ENCODE measurements at regions not wholly inside any gene's neighbourhood (a gene's known extent, or its start where the extent isn't known, plus 50 kb on each side); places are given as distances from the start of the nearest gene placed in this dataset.

DNA sequence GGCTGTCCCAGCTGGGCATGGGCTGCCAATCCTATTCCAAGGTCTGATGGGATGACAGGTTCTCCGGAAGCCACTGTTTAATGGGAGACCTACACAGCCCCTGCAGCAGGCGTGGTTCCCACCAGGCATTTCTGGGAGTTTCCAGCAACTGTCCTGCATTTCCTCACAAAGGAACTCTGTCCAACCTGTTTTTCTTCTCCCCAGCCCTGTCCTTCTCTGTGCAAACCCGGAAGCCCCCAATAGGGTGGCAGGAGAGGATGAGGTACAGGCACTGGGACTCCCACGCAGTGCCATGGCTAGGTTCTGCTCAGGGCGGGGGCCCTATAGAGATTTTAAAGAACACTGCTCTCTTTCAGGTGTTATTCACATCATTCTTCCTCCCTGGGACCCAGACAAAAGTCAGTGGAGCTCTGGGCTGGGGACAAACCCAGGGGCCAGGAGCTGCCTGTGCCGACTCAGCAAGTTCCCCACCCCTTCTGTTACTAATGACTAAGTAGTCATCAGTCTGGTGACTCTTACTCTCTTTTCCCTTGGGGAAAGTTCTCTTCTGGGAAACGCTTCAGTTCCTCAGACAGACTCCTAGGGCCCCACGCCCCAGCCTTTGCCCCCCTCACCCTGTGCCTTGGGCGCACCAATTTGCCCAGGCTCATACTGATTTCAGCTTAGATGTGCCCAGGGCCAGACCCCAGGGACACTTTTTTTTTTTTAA lies 97.7 kb downstream of the CD47 start:
- no peak for DNase-seq

DNA sequence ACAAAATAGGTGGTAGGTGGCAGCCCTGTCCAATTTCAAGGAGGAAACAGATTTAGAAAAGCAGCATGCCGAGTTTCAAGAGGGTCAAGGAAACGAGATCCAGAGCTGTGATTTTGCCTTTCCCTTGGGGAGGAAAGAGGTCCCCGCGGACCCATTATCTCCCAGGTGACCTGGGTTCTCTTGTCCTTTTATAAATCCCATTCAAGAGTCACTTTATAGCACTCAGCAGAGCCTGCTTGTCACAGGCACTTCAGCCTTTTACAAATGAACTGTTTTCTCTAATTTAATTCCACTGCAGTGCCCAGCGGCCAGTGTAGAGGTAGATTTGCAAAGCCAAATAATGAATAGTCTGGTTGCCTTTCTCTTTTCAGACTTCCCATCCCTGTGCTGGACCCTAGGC lies 99.9 kb downstream of the CD47 start:
- no peak for DNase-seq

DNA sequence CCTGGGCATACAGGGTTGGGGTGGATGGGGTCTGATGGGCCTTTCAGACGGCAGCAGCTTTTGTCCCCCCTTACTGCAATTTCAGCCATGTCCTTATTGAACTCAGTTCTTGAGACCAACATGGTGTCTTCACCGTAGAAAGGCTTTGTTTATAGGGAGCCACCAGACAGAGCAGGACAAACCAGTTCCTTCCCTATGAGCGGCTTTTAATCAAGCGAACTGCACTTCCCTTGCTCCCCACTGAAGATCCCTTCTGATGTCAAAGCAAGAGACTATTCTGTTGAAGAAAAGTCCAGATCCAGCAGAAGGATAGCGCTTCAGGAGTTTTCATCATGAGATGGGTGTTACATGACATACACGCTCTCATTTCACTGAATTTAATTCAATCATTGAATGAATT lies 100.4 kb downstream of the CD47 start:
- no peak for DNase-seq

DNA sequence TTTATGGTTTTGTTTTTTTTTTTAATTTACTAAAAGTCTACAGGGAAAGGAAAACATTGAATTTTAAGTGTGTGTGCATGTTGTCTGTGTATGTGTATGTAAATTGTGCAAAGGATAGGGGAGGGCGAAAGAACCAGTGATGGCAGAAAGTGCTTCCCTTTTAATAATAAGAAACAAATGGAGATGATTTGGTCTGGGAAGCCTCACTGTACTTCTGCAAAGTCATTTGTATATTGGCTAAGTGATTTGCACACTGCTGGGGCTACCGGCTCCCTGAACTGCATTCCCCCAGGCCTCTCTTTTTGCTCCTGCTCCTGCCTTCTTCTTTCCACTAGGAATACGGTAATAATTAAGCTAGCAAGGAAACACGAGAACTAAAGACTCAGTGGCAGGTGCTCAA lies 101.2 kb downstream of the CD47 start:
- DNase-seq, result no peak

DNA sequence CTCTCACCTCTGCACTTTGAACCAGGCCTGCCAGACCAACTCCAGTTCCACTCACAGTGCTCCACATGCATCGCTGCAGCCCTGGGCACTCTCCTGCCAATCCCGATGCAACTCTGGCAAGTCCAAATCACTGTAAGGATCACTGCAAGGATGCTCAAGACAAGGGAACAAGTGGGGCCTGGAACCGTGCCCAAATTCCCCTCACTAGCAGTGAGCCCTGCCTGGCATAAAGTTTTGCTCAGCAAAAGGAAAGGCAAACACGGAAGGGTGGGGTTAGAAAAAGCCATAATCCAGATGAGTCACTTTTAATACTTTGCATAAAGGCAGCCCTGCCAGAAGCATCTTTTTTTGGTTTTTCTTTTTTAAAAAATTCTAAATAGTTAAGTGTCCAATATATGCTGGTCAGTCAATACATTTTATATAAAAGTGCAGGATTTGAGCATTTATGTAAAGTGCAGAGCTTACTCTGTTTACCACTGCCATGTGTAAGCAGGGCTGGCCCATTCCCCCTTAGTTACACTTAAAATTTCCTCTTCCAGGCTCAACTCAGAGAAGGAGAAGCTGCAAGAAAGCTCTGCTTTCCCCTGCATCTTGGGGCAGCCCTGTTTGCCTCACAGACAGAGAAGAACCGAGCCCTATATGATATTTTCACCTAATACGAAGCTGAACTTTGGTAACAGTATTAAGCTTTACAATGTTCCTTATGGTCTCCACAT lies 102.2 kb downstream of the CD47 start:
- DNase-seq, result no peak

DNA sequence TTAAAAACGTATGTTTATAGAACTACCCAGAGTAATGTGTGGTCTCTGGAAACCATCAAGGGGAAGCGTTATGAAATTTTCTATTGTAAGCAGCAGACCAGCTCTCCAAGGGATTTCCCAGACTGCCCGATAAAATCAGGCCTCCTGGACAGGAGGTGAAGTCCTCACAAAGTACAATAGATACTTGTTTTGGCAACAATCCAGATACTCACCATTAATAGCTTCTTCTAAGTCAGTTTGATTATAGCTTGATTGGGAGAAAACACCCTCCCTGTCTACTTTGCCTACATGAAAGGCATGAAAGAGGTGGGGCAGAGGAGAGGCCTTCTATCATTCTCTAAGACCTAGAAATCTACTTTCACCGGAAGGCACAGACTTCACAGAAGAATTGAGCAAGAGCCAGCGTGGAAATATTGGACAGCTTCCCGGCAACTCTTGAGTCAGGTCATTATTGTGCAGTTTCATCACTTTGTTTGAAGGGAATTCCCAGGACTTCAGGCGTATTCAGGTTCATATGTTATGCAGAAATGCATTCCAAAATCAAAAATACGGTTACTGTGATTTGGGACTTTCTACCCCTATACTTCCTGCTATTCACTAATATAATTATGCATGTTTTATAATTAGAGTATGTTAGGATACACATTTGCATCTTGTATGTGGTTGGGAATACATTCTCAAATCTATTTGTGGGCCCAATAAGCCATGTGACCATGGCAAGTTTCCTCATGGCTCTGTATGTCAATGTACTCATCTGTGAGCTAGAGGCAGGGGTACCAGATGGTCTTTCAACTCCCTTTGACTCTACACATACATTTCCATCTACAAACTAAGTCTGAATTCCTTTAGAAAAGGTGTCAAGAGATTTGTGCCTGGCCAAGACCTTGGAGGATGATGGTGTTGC lies 103.5 kb downstream of the CD47 start:
- DNase-seq, result no peak

DNA sequence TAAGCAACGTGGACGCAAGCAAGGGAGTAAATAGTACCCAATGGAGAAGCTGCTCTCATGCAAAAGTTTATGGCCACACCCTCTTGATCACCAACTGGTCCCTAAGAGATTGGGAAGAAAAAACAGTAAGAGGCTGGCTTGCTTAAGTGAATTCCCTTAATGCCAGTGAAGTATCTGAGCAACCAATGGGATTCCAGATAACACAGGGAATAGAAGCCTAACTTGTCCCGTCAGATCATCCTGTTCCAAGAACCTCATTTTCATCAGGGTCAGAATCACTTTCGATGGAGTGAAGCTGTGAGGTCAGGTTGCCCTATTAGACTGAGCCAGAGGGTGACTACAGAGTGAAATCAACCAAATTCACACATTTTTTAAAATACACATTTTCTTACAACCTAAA lies 104.3 kb downstream of the CD47 start:
- no peak for DNase-seq

DNA sequence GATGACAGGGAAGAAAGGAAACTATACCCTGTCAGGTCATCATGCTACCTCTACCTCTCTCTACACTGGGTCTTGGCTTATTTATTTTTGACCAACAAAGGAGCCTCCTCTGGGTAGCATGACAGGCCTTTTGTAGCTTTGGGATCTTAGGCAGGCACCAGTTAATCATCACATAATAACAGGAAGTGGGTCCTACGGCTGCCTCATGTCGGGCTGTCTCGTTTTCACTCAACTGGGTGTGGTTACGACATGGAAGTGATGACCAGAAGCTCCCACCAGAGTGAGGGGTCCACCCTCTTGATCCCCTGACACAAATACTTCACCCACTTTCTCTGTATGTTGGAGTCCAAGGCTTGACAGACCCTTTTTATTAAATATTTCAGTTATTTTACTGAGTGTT lies 105.3 kb downstream of the CD47 start:
- DNase-seq, result peak; percentile 18

DNA sequence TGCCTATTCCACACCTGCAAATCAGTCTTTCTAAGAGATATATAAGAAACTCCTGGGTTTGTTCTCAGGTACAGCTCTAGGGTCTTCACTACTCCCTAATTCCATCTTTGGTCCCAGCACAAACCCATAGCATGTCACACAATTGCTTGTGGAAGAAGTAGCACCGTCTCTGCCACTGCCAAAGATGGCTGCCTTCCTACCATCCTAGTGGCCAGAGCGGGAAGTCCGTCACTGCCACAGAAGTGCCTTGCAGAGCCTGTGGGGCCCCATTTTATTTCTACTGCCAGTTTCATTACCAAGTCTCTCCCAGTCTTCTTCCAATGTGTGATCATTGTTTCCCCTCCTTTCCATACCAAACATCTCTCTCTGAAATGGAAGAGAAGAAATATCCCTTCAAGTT lies 107.6 kb downstream of the CD47 start:
- no peak for DNase-seq

DNA sequence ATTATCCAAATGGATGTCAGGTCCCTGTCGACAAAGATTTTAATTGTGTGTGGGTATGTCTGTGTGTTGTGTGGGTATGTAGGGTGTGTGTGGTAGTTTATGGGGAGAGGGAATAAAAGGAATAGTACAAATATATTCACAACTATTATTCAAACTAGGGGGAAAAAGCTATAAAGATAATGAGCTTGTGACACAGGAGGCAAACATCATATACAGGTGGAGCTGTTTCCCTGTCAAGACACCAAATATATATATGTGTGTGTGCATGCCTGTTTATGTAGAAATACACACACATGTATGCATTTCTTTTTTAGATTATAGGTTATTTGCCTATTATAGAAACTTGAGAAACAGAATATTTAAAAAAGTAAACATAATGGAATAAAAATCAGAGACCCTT lies 108.7 kb downstream of the CD47 start:
- DNase-seq, result no peak

DNA sequence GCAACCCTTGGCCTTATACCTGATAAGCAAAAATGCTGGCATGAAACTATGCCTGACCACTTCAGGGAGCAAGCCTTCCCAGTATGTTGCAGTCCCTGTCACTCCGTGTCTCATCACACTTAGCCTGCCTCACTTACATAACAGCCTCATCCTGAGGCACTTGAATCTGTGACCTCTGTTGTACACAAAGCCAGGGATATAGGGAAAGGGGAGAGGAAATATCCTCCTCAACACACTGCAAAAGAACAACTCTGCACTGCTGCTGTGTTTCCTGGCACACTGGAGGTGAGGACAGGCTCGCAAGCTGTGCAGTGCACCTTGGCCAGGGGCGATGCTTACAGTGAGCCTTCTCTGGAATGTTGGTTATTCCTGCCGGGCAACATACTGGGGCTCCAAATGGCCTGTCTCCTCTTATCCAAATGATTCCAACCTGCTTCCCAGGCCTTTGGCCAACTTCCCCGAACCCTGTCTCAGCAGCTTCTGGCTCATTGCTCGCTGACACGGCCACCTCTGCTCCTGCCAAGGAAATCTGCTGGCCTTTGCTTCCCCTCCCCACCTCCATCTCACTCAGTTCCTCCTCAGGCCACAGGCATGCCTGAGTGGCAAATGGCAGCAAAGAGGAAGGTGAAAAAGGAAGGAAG lies 109.2 kb downstream of the CD47 start:
- DNase-seq, result no peak

DNA sequence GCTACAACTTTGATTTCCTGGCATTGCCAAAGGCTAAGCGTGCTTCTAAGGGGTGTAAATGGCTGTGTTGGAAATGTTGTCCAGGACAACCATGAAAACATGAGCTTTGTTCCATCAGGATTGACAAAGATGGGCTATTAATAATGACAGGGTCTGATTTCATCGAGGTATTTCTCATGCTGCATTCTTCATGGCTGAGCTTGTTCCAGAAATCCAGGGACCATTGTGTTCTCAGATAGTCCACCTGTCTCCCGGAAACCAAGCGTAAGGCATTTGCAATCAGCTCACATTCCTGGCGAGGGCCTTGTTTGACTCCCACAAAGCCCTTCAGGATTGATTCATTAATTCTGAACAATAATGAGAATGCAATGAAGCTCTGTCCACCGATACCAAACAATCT lies 111.3 kb downstream of the CD47 start:
- no peak for DNase-seq

DNA sequence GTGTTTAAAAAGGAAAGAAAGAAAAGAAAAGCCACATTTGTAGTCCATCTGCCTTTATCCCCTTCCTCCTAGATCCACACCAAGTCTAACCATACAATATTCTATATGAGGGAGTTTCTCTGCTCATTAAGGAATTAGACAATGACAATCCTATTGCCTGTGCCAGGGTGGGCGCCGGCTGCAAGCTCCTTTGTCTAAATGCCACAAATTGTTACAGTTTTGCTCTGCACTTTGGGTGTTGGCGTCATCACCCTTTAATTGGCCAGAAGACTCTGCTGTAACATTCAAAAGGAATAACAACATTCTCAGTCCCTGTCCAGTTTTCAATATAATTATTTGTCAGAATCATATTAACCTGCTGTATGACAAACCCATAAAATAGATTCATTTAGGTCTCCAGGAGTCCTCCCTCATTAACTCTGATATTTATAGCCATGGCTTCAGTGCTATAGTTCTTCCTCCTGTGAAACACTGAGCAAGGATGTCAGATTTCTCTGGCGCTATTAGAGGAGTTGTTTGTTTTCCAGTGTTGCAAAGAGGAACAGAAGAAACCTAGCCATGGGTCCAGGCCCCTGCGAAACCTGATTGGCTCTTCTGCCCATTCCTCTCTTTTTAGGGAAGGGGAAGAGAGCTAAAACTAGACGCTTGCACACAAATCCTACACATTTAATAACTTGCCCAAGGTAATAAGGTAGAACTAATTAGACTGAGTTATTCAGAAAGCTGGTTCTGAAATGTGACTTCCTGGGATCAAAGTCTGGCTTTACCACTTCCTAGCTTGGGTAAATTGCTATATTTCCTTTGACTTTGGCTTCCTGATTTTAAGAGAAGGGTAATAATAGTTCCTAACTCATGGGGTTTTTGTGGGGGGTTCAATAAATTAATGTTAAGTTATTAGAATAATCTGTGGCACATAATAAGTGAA lies 112.4 kb downstream of the CD47 start:
- DNase-seq, result no peak

DNA sequence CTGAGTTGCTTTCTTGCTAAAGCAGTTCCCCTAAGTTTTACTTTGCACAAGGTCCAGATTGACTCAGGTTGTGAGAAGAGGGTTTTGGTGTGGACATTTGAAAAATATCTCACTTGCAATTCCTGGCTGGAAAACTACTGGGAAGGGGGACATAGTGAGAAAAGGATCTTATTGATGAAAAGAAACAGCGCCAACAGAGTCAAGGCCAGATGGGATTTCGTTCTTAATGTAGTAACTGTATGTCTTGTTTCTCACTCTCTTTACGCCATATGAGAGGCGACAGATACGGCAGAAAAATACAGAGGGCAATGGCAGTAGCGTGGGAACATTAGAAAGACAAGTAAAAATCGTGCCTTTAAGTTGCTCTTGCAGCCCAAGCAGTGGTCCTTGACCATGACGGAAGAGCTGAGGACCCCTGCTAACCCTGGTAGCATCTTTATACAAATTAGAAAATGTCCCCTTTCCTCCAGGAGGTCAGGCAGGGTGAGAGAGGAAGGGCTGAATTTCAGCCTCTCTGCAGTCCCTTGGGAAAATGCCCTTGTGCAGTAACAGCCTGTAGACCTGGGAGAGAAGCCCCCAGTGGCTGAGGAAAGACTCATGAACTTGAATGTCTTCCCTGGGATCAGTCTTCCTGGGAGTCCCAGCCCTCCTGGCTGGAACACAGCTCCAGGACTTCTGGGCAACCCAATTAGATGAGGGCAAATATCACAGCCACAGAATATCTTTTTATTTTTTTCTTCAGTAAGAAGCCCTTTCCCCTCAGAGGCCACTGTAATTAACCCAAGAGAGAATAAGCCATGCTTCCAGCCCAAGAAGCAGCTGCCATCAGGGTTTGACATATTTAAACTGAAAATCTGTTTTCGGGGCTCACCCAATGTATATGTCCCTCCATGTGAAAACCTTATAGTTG lies 113.4 kb downstream of the CD47 start:
- no peak for DNase-seq

DNA sequence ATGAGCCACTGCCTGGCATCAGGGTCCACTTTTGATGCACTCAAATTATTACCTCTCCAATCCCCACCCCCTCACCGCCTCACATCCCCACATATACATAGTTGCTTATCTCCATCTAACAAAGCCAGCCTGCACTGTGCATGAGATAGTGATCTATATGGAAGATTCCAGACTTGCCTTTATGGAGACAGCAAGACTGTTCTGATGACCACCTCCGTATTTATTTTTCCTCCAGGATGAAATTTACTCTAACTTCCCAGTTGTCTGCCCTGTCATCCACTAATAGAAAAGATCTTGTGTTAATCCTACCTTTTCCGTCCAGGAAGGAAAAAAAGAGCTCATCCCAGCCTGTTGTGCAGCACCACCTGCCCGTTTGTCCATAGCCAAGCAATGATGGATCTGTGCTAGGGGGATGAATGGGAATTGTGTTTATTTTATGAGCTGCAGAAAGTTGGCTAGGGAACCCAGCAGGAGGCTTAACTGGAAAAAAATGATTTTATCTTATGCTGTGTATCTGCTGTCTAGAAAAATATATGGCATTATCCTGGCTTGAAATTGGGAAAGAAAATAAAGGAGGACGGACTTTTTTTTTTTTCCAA lies 114.5 kb downstream of the CD47 start:
- no peak for DNase-seq

DNA sequence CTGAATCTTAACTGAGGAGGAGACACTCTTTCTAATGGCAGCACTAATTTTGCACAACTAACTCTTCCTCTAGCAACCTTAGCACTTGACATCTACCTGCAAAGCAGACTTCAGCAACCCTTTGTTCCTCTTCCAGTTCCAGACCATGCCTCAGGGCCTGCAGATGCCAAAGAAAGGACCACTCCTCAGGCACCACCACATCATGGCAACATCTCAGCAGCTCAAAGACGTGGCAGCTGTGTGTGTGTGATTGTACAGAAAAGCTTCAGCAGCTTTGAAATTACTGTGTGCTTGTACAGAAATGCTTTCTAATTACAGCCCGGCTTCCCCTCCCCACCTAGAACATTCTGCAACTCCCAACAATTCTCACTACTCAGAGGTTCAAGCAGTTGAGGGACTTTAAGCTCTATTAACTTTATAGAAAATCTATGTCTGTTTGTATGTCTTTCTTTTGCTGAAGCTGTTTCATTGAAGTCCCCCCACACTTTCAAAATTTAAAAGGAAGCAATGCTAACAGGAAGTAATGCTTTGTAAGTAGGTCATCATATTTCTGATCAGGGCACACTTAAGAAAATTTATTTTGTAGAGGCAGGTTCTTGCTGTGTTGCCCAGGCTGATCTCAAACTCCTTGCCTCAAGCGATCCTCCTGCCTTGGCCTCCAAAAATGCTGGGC lies 115.2 kb downstream of the CD47 start:
- no peak for DNase-seq

DNA sequence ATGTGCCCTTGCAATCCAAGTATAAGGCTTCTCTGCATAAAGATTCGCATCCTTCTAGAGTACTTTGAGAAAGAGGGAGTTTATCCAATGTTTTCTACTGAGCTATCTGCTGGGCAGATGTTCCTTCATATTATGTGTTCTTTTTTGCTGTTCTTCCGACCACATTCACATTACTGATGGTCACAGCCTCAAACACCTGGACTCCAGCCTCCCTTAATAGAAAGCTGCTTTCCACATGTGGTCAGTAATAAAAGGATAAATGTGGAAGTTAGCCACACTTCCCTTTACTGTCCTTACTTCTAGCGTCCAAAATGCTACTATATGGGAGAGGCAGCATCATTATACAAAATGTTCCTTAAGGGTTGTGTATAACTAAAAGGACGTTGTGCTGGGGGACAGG lies 116.9 kb downstream of the CD47 start:
- no peak for DNase-seq

DNA sequence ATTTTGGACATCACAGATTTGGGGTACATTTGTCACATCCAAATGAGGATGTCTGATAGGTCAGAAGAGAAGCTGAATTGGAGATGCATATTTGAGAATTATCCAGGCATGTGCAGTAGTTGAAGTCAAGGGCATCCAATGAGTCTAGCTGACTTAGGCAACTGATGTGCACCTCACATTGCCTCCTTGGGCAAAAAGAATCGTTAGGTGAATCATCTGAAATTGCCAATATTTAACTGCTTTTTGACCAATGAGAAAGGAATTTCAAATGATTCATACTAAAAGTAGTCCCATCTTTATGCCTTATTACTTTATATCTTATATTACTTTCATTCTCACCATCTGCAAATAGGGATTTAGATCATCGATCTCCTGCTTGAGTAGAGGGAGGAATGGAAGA lies 117.7 kb downstream of the CD47 start:
- DNase-seq, result no peak

DNA sequence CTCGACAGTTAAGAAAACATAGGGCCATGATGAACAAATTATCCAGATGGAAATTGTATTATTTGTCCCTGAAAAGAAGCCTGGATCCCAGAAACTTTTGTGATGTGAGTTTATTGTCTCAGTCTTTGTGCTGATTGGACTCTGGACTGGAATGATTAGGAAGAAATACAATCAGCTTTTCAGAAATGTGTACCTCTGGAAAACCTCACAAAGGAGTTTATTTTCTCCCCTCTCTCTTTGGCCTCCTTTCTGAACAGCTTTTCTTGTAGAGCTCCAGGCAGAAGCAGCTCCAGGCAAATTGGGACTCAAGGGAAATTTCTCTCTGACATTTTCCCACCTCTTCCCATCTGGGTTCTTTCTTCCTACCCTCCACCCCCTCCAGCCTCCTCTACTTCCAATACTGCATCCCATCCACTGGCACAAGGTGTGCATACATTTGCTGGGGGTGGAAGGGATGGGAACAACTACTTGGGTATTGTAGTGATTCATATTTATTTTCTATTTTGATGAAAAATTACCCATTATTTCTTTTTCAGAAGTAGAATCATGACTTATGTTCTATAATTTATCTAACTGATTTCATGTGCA lies 119.7 kb downstream of the CD47 start:
- DNase-seq, result no peak
